ENCODE measurements at regions not wholly inside any gene's neighbourhood (a gene's known extent, or its start where the extent isn't known, plus 50 kb on each side); places are given as distances from the start of the nearest gene placed in this dataset.
"Not testable (repeated sequence)": the region's sequence is repeated elsewhere in the genome, so short reads cannot be mapped to it uniquely, and the experiment has no call there.

DNA sequence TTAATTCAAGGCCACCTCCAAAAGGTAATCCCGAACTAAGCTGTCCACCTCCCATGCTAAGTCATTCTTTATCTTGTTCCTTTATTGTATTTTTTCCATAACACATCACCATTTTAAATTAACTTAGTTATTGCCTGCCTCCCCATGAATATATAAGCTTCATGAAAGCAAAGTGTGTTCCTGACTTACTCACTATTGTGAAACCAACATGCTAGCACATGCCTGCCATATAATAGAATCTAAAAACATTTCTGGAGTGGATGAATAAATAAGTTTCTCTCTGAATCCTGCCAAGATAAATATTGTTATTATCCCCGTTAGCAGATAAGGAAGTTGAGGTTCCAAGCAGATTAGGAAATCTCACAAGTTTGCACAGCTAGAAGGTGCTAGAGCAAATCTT, 98.7 kb upstream of the RRN3 start:
- not testable (repeated sequence) for DNase-seq

GRCh38 chr16:15192197-15192596, 98.1 kb upstream of the RRN3 start:
- DNase-seq = not testable (repeated sequence)

DNA sequence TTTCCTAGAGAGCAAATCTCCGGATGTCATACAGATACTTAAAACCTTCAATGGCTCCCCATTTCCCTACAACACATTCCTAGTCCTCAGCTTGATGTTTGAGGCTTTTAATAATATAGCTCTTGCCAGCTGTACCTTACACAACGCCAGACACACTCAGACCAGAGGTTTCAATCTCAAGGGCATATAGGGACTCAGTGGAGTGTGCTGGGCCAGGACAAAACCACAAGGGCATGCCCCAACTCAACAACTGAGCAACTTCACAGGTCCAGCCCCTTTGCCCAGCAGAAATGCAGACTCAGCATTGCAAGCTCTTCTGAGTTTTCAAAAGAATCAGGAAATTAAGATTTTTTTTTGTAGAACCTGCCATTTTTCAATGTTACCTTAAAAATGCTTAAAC, 95.4 kb upstream of the RRN3 start:
- not testable (repeated sequence) for DNase-seq
